Fibroblast of skin of back (primary cell): ENCODE measurements at regions not wholly inside any gene's neighbourhood (a gene's known extent, or its start where the extent isn't known, plus 50 kb on each side); places are given as distances from the start of the nearest gene placed in this dataset.

Source experiments
- DNase-seq: peaks from one replicate; pipeline ENCODE4 v3.0.0-alpha.2; 2013

DNA sequence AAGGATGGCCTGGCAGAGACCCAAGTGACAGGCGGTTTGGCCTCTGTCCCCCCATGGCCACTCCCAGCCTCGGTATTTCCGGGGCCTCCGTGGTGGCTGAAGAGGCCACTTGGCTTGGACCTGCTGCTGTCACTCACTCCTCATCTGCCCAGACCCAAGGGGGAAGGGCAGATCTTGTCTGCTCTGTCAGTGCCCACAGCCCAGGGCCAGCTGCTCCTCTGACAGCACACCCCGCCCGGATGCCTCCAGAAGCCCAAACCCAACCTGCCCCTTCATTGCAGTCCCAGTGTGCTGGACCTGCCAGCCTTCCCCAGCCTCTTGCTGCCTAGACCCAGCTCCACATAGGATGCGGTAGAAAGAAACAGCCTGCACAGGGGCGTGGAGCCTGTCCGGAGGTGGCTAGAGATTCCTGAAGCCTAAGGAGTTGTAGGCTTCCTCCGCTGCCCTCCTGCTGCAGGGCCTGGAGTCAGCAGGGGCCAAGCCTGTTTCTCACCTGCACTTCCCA lies 52.0 kb downstream of the MAGEF1 start:
- DNase-seq = peak; percentile 33

- DNase-seq = no peak
These were observed 53.5 kb downstream of the MAGEF1 start for GRCh38 chr3:184658223-184658928.

DNA sequence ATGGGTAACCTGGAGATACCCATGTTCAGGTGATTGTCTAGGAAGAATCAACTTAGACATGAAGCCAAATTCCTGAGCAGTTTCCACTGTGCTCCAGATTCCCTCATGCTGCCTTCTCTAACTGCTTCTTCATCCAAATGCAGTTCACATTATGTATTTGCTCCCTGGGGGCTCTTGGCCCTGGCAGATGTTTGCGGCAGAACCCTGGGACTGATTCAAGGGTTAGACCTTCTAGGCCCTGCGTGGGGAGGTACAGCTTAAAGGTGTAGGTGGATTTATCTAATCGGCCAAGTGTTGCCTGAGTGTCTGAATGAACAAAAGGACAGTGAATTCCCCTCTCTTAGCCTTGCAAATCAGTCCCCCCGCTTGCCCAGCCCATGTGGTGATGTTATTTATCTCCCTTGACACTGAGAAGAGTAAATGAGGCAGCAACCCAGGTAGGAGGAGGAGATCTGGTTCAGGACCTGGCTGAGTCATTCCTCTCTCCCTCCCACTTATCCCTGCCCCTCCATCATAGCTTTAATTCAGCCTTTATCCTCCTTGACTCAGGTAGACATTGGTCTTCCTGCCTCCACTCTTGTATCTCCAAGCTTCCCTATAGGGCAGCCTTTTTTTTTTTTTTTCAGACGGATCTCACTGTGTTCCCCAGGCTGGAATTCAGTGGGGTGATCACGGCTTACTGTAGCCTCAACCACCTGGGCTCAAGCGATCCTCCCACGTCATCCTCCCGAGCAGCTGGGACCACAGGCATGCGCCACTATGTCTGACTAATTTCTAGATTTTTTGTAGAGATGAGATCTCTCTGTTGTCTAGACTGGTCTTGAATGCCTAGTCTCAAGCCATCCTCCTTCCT lies 54.8 kb downstream of the MAGEF1 start:
- peak; percentile 50 for DNase-seq

DNA sequence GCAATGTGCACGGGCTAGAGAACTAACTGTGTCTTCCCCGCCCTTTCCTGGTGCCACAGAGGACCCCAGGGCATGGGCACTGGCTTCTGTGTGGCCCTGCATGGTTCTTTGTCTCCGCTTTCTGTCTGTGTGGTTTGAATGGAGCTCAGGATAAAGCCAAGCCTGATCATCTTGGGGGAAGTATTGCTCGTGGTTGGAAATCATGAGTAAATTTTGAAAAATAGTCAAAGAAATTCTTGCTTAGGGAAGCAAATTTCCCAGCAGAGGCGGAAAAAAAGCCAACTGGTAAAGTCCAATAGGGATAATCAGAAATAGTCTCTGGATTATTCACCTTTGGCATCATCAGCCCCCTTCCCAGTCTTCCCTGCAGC lies 55.4 kb downstream of the MAGEF1 start:
- DNase-seq = no peak

DNA sequence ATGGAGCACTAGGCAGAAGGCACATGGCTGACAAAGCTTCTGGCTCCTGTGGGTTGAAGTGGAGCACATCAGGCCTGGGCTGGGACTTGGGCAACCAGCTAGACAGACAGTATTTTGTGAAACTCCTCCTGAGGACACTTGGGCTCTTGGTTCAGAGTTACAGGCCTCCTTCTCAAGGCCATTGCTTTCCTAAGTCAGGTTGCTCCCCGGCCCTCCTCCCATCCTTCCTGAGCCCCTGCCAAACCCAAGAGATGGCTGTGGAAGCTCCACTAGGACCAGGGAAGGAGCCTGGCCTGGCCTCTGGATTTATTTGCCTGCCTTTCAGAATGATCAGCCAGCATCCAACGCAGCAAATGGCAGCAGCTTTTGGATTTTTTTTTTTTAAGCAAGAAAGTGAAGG lies 56.3 kb downstream of the MAGEF1 start:
- no peak for DNase-seq

DNA sequence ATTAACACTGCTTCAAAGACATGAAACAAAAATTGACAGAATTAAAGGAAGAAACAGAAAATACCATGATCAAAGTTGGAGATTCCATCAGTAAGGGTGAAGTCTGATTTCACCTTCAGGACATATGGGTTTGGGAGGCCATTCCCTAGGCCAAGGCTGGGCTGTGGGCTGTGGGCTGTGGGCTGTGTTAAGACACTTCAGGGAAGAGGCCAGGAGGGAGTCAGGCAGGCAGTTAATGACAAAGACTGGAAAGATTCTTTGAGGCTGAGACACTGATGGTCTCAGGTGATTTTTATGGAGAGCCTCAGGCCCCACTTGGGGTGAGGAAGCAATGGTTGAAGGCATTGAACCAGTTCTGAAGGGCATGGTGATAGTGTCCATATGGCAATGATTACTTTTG lies 57.5 kb downstream of the MAGEF1 start:
- DNase-seq = no peak

GRCh38 chr3:184652465-184652864 lies 59.4 kb downstream of the MAGEF1 start:
- DNase-seq = no peak

GRCh38 chr3:184651904-184652303 lies 60.0 kb downstream of the MAGEF1 start:
- DNase-seq = no peak

- no peak for DNase-seq
These were observed 63.2 kb downstream of the MAGEF1 start for GRCh38 chr3:184648636-184649035.

GRCh38 chr3:184647405-184647936 lies 64.4 kb downstream of the MAGEF1 start:
- DNase-seq = no peak

DNA sequence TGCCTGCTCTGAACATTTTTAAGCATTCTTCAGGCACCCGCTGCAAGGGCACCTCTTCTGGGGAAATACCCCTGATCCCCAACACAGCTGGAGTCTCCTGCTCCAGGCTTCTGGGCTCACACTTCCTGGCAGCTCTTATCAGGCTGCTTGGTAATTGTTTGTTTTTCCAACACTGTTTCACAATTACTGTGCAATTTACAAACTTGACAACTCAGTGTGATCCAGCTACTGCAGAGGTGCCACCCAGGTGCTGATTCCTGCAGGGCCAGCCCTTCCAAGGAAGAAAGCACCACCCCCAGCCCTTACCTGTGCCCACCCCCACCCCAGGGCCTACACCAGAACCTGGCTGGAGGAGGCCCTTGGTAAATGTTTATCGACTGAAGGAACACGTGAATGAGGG lies 66.5 kb downstream of the MAGEF1 start:
- no peak for DNase-seq

- no peak for DNase-seq
These were observed 68.4 kb downstream of the MAGEF1 start for GRCh38 chr3:184643442-184643841.

DNA sequence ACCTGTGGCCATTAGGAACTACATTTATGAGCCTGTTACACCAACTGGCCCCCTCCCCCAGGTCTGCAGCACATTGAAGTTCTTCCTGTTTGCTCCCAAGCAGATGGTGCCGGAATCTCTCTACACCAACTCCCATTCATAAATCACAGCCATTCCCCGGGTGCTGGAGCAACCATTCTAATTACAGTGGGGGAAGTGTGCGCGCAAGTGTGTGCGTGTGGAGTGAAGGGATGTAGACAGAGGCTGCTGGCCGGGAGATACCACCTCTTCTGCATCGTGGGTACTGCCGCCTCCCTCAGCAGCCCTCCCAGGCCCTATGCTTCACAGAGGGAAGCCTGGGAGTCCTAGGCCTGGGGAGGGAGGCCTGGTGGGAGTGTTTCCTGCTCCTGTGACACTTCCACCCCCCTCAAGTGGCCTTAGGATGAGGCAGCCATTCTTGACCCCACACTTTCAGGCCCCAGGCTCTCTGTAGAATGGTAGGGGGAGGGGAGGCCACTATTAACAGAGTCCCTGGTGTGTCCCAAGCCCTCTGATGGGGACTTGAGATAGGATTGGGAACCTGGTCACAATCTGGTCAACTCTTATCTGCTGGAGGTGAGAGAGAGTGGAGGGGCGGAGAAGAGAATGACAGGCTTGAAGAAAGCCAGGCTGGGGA lies 69.1 kb downstream of the MAGEF1 start:
- DNase-seq = no peak

DNA sequence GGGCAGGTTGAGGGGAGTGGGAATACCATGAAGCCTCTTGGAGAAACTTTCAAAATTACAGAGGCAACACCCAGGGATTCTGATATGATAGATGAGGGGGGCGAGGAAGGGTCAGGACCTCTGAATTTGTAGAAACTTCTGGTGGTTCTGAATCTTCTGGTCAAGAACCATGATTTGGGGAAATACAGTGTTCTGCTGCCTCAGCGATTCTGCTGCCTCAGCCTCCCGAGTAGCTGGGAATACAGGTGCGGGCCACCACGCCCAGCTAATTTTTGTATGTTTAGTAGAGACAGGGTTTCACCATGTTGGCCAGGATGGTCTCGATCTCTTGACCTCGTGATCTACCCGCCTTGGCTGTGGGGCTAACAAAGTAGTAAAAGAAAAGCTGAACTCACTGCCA lies 70.4 kb downstream of the MAGEF1 start:
- no peak for DNase-seq

- no peak for DNase-seq
These were observed 72.5 kb downstream of the MAGEF1 start for GRCh38 chr3:184639351-184639750.

DNA sequence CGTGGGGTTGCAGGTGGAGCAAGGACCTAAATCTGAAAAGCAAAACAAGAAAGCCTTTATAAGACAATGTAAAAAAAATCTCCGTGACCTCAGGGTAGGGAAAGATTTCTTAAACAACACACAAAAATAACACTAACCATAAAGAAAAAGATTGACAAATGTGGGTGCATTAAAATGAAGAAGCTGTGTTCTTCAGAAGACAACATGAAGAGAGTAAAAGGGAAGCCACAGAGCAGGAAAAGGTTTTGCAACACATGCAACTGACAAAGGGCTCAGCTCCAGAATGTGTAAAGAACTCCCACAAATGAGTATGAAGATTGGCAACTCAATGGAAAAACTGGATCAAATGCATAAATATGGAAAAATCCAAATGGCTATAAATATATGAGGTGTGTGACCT lies 74.2 kb downstream of the MAGEF1 start:
- no peak for DNase-seq

DNA sequence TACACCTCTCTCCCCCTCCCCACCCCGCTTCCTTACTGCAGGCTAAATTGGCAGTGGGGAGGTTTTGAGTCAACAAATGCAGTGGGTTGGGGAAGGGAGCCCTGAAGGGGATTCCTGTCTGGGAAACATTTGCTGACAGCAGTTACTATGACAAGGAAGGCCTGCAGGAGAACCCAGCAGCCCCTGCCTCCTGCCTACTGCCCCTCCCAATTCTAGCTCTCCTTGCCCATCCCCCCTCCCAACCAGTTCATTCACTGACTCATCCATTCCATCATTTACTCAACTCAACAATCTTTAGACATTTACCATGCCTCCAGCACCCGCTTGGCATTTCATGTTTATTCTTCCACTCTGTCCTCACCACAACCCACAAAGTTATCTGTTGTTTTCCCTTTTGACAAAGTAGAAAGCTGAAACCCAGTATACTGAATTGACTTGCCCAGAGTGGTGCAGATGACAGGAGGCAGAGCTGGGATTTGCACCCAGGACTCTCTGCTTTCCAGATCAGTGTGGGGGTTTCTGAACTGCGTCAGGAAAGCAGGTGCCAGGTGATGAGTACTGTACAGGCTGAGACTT lies 75.0 kb downstream of the MAGEF1 start:
- peak; percentile 92 for DNase-seq

- no peak for DNase-seq
These were observed 74.2 kb downstream of the EPHB3 start for GRCh38 chr3:184635774-184636173.

DNA sequence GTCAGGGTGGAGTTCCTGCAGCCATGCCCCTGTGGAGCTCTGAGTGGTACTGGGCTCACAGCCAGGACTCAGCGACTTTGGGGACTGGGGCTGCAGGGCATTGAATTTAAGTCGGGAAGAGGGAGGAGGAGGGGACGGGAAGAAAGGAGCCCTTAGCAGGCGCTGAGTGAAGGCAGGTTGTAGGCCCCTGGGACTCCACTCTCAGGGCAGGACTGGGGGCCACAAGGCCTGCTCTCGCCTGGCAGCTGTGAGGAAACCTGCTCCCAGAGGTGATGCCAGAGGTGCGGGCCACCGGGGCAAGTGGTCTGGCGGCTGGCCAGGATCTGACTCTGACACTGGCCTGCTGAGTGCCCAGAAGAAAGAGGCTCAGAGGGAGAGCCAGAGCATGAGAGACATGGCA lies 73.5 kb downstream of the EPHB3 start:
- no peak for DNase-seq

- no peak for DNase-seq
These were observed 71.6 kb downstream of the EPHB3 start for GRCh38 chr3:184633237-184633579.

- no peak for DNase-seq
These were observed 71.1 kb downstream of the EPHB3 start for GRCh38 chr3:184632551-184633236.
